HG02642 (cell line): ENCODE measurements at regions not wholly inside any gene's neighbourhood (a gene's known extent, or its start where the extent isn't known, plus 50 kb on each side); places are given as distances from the start of the nearest gene placed in this dataset.

Experiments used
- ATAC-seq: cut with Tn5 transposase; IDR thresholded peaks from one replicate; pipeline ENCODE4 v1.9.1; 2021; ENCODE audit warnings: mild to moderate bottlenecking; ENCODE audit not compliant: unreplicated experiment, poor library complexity

DNA sequence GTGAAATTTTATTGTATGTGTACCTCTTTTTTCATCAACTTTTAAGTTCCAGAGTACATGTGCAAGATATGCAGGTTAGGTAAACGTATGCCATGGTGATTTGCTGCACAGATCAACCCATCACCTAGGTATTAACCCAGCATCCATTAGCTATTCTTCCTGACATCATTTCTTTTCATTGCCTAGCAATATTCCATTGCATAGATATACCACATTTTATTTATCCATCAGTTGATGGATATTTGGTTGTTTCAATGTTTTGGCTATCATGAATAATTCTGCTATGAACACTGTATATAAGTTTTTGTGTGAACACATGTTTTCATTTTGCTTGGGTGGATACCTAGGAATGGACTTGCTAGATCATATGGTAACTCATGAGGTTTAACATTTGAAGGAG lies 439.9 kb upstream of the SOX5 start:
- no peak for ATAC-seq

DNA sequence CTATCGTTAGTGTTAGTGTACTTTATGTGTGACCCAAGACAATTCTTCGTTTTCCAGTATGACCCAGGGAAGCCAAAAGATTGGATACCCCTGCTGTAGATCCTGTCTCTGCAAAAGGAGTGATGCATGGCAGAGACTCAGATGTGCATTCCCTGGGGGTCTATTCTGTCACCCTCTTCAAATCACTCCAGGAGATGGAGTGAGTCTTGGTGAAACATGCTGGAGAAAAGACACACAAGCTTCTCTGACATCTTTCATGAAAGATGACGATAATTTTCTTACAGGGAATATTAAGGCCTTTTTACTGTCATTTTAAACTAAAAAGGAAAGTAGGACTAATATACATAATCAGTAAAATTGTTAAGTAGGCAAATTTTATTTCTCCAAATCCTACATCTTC lies 437.9 kb upstream of the SOX5 start:
- no peak for ATAC-seq

DNA sequence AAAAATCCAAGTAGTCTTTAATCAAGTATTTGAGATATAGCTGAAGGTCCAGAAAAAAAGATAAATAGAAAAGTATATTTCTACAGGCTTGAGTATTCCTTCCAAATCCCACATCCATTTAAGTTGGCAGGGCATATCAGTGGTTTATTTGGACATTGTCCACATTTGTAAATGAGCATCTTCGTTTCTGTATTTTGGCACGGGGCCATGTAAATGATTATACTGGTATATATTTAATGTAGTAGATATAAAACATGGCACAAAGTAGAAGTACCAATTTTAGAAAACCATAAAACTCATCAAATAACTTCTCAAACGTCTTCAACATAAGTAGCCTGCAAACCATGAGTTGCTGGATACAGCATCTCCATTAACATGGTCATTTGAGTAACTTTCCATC lies 437.4 kb upstream of the SOX5 start:
- no peak for ATAC-seq

DNA sequence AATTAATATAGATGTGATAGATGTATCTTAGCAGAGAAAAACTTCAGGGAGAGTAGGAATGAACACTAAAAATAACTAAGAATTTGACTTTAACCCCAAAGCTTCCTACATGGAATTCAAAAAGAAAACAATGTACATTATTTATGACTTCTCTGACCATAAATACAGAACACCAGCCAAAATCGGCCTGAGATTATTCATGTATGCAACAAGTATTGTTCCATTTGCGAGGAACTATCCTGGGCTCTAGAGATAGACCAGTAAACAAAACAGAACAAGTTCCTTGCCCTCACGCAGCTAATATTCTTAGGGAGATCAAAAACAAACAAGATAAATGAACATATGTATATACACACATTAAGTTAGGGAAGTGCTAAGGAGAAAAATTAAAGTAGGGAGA lies 432.3 kb upstream of the SOX5 start:
- no peak for ATAC-seq

DNA sequence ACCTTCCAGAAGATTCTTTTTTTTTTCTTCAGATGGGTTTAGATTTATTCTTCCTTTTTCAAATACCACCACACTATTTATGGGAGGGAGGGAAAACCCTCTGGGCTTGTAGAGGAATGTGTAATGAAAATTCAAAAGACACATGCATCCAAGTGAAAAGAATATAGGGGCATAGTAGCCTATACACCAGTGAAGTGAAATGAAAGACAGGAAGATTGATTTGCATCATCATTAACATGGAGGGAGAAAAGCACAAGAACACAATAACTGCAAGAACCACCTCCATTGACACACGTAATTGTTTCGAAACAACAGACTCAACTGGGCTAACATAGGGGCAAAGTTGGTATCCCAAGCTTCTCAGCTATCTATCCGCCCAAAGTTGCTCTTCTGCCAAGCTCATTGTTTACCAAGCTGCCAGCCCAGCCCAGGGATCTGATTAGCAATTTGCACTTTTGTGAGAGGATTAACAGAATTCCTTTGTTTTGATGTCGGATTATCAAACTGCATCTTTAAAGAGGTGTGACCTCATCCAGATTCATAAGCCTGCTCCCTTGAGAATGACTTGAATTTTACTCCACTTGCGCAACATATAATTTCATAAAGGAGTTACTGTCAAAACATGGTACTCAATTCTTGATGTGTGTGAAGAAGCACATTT lies 430.5 kb upstream of the SOX5 start:
- ATAC-seq = no peak

DNA sequence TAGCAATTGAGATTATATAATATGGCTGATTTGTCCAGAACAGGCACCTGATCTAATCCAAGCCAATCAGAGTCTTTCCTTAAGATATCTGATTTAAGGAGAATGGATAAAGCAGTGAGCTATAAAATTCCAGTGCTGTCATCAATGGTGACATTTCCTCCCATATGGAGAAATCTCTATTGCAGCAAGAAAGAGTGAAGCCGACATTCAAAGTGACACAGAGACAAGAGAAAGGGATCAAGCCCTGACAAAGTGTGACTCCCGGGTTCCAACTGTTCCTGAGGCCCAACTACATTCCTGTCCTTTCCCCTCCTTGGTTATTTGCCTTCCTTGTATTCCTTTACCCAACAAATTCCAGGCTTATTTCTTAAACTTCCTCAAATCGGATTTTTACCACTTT lies 430.0 kb upstream of the SOX5 start:
- ATAC-seq = no peak

DNA sequence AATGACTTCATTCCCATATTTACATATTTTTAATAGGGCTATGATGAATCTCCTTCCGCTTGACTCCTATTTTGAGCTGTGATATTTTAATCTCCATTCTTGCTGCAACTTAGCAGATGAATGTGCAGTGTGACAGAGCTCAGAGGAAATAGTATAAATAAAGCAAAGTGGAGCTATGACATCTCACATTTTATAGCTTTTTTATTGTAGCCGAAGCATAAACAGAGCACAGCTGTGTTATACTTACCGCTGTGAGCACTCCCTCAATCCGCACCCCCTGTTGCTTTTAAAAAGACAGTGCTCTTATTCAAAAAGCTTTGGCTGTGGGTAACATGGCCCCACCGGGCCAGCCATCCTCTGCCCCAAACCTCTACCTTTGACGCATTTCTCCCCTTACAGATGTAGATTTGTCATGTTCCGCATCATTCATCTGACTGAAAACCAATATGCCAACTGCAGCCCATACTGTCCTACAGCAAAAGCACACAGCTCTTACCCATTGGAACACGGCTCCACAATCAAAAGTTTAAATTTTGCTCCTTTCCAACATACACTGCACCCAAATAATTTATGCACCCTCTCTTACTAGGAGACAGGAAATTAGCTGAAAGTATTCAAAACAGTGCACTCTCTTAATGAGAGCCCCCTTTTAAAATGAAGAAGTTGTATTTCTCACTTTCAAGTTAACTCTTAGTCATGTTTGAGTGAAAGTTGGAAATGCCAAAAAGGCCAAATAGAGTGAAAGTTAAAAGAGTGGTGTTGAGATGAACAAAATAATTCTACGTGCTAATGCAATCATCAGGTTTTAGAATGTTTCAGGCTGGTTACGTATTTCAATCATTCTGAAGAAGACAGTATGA lies 429.3 kb upstream of the SOX5 start:
- ATAC-seq = no peak

DNA sequence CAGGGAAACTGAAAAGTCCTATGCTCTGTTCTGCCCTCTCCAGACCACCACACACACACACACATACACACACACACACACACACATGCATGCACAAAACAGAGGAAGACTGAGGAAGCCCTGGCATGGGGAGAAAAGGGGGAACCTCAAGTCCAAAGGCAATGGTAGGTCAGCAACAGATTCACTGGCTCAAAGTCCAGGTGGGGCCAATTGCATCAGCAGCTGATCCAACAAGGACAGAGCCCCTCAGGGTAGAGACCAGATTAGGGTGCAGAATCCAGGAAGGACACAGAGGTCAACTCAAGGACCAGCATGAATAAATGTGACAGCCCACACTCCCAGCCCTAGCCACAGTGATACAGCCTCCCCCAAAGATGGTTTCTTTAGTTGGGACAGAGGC lies 425.0 kb upstream of the SOX5 start:
- ATAC-seq = no peak

DNA sequence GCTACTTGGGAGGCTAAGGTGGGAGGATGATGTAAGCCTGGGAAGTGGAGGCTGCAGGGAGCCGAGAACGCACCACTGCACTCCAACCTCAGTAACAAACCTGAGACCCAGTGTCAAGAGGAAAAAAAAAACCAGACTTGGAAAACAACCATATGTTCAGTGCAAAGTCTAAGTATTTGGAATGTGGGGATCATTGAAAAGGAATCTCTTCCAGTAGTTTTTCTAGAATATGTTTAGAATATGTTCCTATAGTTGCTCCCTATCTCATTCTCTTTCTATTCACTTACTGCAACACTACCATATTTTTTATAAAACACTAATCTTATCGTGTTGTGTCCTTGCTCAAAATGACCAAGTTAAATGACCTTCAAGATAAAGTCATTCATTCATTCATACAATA lies 423.5 kb upstream of the SOX5 start:
- ATAC-seq = no peak

DNA sequence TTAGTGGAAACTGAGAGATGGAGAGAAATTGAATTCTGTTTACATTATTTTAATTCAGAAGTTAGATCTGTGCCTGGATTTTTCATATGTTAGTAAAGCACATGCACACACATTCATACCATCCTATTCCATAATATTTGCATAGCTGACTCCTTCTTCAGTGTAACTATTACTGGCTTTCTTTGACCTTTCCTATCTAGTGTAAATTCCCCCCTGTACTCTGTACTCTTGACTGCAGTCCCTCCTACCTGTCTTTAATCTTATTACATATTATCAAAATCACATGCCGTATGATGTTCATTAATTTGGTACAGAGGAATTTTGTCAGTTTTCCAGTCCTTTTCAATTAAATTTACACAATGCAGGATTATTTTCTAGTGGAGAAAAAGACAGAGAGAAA lies 417.0 kb upstream of the SOX5 start:
- ATAC-seq = no peak

DNA sequence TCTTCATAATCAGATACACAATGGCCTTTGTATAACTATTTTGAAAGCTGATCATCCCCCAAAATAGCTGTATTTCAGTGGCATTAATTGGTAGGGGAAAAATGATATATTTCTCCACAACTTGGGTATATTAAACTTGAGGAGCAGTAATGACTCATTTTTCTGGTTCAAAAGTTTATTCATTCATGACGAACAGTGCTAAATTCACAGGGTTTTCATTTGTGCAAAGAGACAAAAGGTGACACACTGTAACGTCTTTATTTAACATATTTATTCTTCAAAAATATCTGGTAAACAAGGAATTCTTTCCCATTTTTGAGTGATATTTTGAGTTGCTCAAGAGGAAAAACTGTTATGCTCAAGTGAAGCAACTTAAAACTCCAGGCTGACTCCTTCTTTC lies 415.5 kb upstream of the SOX5 start:
- ATAC-seq = no peak

DNA sequence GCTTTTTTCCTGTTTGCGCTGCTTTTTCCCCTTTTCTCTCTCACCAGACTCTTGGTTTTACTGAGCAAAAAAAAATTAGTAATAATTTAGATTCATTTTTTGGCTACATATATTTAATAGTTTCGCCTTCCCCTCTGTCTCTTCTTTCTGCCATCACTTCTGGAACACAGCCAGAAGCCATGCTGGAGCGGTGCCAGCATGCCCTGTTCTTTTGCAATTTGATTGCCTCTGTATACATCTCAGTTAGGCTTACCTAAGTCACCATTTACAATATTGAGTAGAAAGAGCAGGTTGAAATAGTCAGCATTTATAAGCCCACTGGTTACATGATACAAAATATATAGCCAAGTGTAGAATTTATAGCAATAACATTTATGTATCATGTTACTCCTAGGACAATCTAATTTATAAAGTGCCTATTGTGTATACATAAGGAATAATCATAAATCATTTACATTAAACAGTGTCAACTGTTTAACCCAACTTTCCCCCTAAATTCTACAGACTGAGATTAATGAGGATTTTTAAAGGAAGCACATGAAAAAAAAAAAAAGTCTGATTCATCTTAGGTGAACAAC lies 413.8 kb upstream of the SOX5 start:
- no peak for ATAC-seq

DNA sequence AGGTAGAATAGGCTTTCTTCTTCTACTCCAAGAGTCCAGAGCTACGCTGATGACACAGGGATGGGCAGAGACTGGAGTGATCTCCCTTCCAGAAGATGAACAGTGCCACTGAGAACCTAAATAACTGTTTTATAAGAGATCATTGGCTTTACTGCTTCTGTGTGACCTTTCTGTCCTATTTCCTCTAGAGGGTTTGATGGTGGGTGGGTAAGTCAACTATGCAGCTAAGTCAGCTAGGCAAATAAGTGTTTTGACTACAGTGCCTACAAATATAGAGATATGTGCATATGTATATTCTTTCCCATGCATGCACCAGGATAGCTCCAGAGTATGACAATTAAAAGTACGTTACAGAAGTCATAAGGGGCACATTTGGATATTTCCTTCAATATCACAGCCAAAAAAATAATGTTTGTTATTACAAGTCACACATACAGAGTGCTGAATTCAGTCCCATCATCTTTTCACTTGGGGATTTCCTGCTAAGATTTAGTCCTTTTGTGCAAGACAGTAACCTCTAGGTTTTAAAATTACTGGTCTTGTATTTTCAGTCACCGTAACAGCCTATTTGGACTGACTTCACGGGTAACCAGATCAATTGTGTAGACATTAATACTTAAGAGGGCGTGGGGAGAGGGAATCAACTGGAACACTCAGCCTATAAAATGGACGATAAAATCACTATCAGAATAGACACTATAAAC lies 412.6 kb upstream of the SOX5 start:
- peak; percentile 34 for ATAC-seq

DNA sequence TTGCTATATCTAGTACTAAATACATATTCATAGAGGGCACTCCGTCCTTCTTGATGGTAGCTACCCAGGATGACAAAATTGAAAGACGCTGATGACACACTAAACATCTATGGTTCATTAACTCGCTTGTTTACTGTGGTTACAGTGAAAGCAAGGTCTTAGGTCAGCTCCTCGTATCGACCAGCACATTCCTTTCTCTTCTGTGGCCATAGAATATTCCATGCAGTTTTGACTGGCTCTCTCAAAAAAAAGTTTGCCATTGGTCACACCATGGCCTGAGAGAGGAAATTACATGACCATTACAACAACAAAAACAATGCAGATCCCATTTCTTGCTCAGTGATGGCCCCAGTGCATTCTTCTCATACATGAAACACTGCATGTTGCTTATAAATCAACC lies 411.4 kb upstream of the SOX5 start:
- peak; percentile 72 for ATAC-seq

DNA sequence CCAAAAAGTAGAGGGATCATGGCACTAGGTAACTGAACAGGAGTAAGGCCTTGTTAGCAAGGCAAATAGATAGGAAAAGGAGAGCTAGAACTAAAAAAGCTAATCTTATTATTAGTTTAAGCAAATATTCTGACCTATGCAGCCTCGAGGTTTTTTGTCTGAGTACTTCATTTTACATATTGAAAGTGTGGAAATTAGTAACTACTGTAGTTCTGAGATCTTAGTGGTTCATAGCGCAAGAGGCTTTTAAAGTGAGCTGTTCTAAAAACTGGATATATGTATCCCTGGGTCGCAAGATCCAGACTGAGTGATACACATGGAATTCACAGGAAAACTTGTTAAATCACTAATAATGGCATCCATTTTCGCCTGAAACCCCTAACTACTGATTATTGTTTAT lies 411.0 kb upstream of the SOX5 start:
- ATAC-seq = peak; percentile 48

DNA sequence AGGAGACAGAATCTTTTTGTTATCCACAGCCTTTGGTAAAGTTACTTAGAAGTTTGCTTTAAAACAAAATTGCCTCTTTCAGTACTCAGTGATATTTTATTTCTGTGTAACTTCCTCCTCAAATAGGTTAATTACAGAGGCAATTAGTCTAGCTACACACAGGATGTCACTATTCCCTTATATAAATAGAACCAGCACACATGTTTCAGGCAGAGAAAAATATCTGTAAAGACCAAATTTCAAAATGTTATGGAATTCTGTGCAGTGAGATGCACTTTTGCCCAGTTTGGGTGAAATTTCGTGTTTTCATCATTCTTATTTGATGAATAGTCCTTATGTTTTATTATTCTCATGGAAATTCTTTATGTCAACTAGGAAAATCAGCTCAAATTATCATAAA lies 410.6 kb upstream of the SOX5 start:
- no peak for ATAC-seq

DNA sequence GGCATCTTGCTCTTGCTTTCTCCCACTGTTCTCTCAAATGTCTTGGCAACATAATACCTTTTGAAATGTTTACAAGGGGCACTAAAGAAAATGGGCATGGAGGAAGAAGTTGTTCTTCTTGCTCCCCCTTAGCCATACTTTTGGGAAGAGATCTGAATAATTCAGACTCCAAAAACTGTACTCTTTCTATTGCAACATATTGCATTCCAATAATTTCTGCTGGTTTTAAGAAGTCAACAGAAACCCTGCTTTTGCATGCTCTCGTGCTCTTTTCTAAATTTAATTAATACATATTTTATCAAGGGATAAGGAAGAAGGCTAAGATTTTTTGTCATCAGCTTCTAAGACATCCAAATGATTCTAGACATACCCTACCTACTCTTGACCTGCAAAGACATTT lies 409.9 kb upstream of the SOX5 start:
- ATAC-seq = no peak

DNA sequence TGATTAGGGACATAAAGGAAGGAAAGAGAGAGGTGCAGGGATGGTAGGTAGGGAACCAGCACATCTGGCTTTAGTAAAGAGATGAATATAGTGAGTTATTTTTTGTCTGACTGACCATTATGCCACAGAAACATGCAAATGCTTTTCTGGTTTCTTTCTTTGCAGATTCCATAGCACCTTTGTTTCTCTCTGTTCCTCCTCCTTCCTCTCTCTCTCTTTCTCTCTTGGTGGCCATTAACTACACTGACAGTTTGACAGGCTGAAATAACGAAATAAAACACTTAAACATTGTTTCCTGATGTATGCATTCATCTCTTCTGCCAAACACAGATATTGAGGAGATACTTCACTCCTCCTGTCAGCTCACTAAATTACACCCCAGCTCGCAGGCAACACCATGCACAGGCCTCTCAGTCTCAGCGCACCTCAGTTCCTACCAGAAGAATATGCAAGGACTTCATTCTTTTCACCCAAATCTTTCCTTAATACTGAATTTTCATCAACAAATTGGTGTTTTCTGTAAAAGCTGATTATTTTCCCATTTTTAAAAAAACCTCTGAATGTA lies 406.9 kb upstream of the SOX5 start:
- peak; percentile 74 for ATAC-seq

DNA sequence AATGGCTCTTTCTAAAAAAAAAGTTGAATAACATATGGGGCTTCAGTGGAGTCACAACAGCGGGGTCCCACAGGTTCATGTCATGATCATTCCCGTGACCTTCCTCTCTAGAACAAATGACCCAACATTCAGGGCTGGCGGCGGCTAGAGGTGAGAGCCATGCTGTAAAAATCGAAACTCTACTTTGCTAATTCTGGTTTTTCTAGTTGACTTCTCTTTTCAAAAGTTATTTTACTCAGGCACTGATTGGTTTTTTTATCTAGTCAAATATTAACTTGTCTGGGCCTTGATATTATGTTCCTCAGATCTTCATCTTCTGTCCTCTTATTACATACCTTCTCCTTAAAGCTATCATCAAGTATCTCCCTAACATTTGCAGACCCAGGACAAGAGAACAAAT lies 402.9 kb upstream of the SOX5 start:
- no peak for ATAC-seq

DNA sequence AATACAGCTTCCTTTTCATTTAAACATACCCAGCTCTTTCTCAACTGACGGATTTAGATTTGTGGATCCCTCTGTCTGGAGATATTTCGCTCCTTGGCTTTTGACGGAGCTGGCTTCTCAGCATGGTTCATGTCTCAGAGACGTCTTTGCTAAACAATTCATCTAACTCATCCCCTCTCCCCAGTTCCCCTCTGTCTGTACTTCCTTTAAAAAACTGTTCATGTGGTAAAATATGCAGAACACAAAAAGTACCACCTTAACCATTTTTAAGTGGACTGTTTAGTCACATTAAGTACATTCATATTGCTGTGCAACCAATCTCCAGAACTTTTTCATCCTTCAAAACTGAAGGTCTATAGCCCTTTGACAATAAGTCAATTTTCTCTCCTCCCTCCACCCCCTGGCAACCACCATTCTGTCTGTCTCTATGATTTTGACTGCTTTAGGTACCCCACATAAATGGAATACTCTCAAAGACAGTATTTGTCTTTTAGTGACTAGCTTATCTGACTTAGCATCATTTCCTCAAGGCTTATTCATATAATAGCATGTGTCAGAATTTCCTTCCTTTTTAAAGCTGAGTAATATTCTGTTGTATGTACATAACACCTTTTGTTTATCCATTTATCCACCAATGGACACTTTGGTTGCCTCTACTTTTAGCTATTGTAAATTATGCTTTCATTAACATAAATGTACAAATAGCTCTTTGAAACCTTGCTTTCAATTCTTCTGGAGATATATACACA lies 399.8 kb upstream of the SOX5 start:
- no peak for ATAC-seq
